GM06990 (cell line): ENCODE measurements at regions not wholly inside any gene's neighbourhood (a gene's known extent, or its start where the extent isn't known, plus 50 kb on each side); places are given as distances from the start of the nearest gene placed in this dataset.

Experiments
- DNase-seq: peaks from one replicate; pipeline ENCODE4 v3.0.0-alpha.2; 2011; ENCODE audit not compliant: insufficient read length; ENCODE audit errors: extremely low read depth
- H3K27me3 ChIP-seq: replicated peaks from 2 replicates; pipeline ENCODE4 v1.6.0; 2011; ENCODE audit warnings: low read length; ENCODE audit not compliant: control insufficient read depth, insufficient read depth
- H3K36me3 ChIP-seq: 2 replicates; pipeline ENCODE4 v1.5.1; 2011; ENCODE audit warnings: low read length; ENCODE audit not compliant: control insufficient read depth, insufficient read depth
- H3K4me3 ChIP-seq: replicated peaks from 2 replicates; pipeline ENCODE4 v1.5.1; 2011; ENCODE audit warnings: low read depth, mild to moderate bottlenecking, control low read depth, low read length
- CTCF ChIP-seq: IDR thresholded peaks from 2 replicates; pipeline ENCODE4 v1.5.1; 2011; ENCODE audit warnings: low read length, control low read depth, mild to moderate bottlenecking, inconsistent platforms; ENCODE audit not compliant: insufficient read depth, poor library complexity, severe bottlenecking

- Histone ChIP-seq H3K4me3 (no peak overlapping the region), H3K27me3 (no peaks in the 10 kb centered on the region), H3K36me3 (no peaks in the 10 kb centered on the region)
- no peak for TF ChIP-seq CTCF
- no peak for DNase-seq
These were observed 373.1 kb upstream of the CXADR start for GRCh38 chr21:17139696-17140095.

DNA sequence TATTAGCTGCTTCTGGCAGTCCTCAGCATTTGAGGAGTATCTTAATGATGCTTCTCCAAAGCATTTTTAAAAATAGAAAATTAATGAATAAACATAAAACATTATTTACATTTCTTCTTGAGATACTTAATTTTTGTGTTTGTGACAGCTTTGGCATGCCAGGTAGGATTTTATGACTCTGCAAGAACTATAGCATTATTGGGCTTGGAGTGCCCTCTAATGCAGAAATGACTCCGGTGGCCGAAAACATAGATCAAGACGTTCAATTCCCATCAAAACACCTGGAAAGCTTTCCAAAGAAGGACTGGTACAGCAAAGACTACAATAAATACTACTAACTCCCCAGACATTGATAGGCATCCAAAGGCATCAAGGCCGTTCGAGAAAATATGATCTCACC, 366.4 kb upstream of the CXADR start:
- no peak for TF ChIP-seq CTCF
- DNase-seq: no peak
- Histone ChIP-seq H3K36me3 (no peaks in the 10 kb centered on the region), H3K4me3 (no peak overlapping the region), H3K27me3 (no peaks in the 10 kb centered on the region)

- DNase-seq: no peak
- Histone ChIP-seq H3K27me3 (no peaks in the 10 kb centered on the region), H3K36me3 (no peaks in the 10 kb centered on the region), H3K4me3 (no peak overlapping the region)
- no peak for TF ChIP-seq CTCF
These were observed 353.1 kb upstream of the CXADR start for GRCh38 chr21:17159697-17160096.

GRCh38 chr21:17185674-17186073, 327.2 kb upstream of the CXADR start:
- Histone ChIP-seq H3K4me3 (no peak overlapping the region), H3K36me3 (no peaks in the 10 kb centered on the region), H3K27me3 (no peaks in the 10 kb centered on the region)
- TF ChIP-seq CTCF: no peak
- DNase-seq: no peak

GRCh38 chr21:17189963-17190362, 322.9 kb upstream of the CXADR start:
- no peaks in the 10 kb centered on the region for H3K27me3 ChIP-seq
- DNase-seq: no peak
- no peaks in the 10 kb centered on the region for H3K36me3 ChIP-seq
- H3K4me3 ChIP-seq: no peak overlapping the region
- no peak for TF ChIP-seq CTCF

- DNase-seq: no peak
- no peak for TF ChIP-seq CTCF
- Histone ChIP-seq H3K27me3 (no peaks in the 10 kb centered on the region), H3K4me3 (no peak overlapping the region), H3K36me3 (no peaks in the 10 kb centered on the region)
These were observed 321.4 kb upstream of the CXADR start for GRCh38 chr21:17191346-17191993.
